AG09319 (cell line): ENCODE measurements at regions not wholly inside any gene's neighbourhood (a gene's known extent, or its start where the extent isn't known, plus 50 kb on each side); places are given as distances from the start of the nearest gene placed in this dataset.

Source experiments
- DNase-seq: peaks from one replicate; pipeline ENCODE4 v3.0.0-alpha.2; 2010; ENCODE audit warnings: low read depth; ENCODE audit errors: extremely low read depth
- TF ChIP-seq, protein P1 (sequence below): IDR thresholded peaks from 2 replicates; pipeline ENCODE4 v1.5.1; 2011; ENCODE audit warnings: low read depth, mild to moderate bottlenecking, inconsistent platforms, low read length, moderate library complexity

DNA sequence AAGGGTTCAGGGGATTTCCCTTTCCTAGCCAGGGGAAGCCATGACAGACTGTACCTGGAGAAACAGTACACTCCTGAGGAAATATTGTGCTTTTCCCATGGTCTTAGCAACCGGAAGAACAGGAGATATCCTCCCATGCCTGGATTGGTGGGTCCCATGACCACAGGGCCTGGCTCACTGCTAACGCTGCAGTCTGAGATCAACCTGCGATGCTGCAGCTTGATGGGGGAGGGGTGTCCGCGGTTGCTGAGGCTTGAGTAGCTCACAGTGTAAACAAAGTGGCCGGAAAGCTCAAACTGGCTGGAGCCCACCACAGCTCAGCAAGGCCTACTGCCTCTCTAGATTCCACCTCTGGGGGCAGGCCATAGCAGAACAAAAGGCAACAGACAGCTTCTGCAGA is 819.5 kb downstream of the TECRL start:
- DNase-seq, result no peak
- TF ChIP-seq, protein P1, sequence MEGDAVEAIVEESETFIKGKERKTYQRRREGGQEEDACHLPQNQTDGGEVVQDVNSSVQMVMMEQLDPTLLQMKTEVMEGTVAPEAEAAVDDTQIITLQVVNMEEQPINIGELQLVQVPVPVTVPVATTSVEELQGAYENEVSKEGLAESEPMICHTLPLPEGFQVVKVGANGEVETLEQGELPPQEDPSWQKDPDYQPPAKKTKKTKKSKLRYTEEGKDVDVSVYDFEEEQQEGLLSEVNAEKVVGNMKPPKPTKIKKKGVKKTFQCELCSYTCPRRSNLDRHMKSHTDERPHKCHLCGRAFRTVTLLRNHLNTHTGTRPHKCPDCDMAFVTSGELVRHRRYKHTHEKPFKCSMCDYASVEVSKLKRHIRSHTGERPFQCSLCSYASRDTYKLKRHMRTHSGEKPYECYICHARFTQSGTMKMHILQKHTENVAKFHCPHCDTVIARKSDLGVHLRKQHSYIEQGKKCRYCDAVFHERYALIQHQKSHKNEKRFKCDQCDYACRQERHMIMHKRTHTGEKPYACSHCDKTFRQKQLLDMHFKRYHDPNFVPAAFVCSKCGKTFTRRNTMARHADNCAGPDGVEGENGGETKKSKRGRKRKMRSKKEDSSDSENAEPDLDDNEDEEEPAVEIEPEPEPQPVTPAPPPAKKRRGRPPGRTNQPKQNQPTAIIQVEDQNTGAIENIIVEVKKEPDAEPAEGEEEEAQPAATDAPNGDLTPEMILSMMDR, result no peak

DNA sequence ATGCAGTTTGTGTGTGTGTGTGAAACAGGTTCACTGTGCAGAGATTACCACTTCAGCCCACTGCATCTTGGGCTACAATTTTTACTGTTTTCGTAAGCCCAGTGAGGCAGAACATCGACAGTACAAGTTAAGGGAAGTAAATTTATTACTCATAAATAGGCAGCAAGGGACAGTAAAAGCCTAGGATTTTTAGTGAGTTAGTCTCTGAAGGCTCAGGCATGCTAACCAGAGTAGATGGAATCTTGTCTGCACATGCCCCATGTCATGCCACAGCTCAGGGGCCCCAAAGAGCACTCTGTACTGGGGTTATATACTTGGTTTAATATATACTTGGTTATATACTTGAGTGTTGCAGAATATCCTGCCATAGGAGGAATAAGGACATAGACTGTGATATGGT is 825.7 kb downstream of the TECRL start:
- no peak for DNase-seq
- TF ChIP-seq, protein P1, result no peak

DNA sequence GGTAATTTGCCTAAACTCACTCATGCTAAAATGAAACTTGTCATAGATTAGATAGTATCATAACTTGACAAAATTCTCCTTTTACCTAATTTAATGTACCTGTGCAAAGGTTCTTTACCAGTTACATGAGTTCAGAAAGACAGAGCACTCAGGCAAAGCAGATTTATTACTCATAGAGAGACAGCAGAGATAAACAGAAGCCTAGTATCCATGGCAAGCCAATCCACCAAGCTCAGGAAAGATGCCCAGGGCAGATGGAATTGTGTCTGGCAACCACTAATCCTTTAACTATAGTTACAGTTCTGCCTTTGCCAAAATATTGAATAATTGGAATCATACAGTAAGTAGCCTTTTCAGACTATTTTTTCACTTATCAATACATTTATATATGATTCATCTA is 826.2 kb downstream of the TECRL start:
- DNase-seq, result no peak
- TF ChIP-seq, protein P1, result no peak

DNA sequence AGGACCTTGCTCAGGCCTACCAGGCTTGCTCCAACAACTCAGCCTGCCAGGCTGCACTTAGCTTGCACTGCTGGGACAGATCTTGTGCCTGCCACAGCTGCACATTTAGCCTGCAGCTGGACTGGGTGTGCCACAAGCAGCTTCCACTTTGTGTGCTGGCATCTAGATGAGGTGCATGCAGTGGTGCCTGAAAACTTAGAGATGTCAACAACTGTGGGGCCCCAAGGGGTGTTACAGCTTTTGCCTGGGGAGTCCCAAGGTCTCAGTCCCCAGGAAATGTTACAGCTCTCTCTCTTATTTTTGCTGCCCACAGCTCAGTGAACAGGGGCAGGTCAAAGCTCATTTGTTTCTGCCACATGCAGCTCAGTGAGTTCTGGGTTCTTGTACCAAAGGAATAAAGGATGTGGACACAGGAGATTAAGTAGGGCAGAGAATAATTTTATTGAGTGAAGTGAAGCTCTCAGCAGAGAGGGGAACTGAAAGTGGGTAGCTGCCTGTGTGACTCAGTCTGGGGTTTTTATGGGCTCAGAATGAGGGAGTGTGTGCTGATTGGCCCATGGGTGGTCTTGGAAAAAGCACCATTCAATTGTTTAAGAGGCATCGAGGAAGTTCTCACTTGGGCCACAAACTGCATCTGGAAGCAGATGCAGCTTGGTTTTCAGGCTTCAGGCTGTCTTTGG is 828.3 kb downstream of the TECRL start:
- TF ChIP-seq, protein P1, result no peak
- no peak for DNase-seq

DNA sequence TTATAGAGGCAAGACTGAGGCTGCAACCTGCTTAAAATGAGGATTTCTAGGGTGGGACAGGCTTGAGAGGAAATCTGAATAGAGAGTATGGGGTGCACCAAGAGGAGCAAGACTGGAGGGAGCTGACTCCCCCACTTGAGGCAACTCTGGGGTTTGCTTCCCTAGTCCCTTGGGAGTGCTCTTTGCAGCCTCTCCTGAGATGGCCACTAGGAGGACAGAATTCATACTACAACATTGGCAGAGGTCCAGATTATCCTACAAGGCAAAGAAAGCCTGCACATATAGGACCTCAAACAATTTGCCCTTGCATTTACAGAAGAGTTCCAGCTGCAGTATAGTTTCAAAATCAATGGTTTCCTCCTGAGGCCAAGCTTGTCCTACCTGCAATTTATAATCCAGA is 830.9 kb downstream of the TECRL start:
- TF ChIP-seq, protein P1, result no peak
- DNase-seq, result no peak

DNA sequence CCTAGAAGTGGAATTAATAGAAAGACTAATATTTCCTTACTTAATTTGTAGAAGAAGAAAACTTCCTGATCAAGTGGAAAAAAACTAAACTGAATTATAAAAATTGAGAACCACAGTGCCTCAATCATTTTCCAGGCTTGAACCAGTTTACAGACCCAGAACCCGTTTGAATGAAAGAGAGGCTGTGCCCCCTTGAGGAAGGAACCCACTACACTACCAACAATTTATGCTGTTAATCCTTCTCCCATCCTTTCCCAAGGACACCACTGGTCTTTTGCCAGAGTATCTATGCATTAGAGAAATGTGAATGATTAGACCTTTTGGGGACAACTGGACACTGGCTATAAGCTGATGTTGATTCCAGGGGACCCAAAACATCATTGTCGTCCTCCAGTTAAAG is 842.6 kb downstream of the TECRL start:
- TF ChIP-seq, protein P1, result no peak

DNA sequence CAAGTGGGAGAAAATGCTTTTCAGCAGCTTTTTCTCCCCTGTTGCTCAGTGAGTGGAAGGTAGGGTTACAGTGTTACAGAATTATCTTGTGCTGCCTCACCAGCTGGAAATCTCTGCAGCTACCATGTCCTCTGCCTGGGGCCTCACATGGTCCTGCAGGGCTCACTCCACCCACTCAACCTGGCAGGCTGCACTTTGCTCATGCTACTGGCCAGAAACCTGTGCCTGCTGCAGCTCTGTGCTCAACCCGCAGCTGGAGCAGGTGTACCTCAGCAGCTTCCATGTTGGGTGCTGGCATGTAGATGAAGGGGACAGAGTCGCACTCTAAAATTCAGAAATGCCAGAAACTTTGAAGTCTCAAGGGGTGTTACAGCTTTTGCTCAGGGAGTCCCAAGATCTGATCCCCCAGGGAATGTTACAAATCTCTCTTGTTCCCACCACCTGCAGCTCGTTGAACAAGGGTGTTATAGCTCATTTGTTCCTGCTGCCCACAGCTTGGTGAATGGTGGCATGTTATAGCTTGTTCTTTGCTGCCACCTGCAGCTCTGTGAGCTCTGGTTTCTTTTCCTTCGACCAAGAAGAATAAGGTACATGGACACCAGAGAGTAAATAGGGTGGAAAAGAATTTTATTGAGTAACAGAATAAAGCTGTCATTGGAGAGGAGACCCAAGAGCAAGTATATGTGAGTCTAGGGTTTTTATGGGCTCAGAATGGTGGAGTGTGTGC is 845.8 kb downstream of the TECRL start:
- TF ChIP-seq, protein P1, result no peak
- no peak for DNase-seq

More for the DNA sequence above, 842.6 kb downstream of the TECRL start:
- no peak for DNase-seq
